Keratinocyte (primary cell): ENCODE measurements at regions not wholly inside any gene's neighbourhood (a gene's known extent, or its start where the extent isn't known, plus 50 kb on each side); places are given as distances from the start of the nearest gene placed in this dataset.

Experiments used
- DNase-seq: peaks from one replicate; pipeline ENCODE4 v3.0.0-alpha.2; 2011; ENCODE audit warnings: low read depth, missing footprints, low spot score
- FAIRE-seq: peaks from 2 replicates; lab custom pipeline; 2011; peaks lifted over from hg19 to GRCh38; lab: Jason Lieb, UNC
- H2AFZ ChIP-seq: 2 replicates; pipeline ENCODE4 v1.6.0; 2012; ENCODE audit warnings: low read length, control low read depth, inconsistent platforms; ENCODE audit not compliant: control insufficient read depth
- H3K27ac ChIP-seq: 2 replicates; pipeline ENCODE4 v1.5.1; 2011; ENCODE audit warnings: low read length; ENCODE audit not compliant: control insufficient read depth, insufficient read depth
- H3K27me3 ChIP-seq: 3 replicates; pipeline ENCODE4 v1.6.0; 2011; ENCODE audit warnings: low read length; ENCODE audit not compliant: control insufficient read depth, insufficient read depth; ENCODE audit errors: extremely low read depth
- H3K36me3 ChIP-seq, 2 experiments: 2 replicates in 1 of 2; 3 replicates in 1 of 2; pipeline ENCODE4 v1.5.1; 2011; ENCODE audit warnings: low read length in 2 of 2, mild to moderate bottlenecking in 1 of 2; ENCODE audit not compliant: control insufficient read depth in 2 of 2, insufficient read depth in 2 of 2; ENCODE audit errors: extremely low read depth in 1 of 2
- H3K4me1 ChIP-seq: 3 replicates; pipeline ENCODE4 v1.5.1; 2011; ENCODE audit warnings: low read length; ENCODE audit not compliant: control insufficient read depth, insufficient read depth; ENCODE audit errors: extremely low read depth
- H3K4me2 ChIP-seq: 3 replicates; pipeline ENCODE4 v1.6.0; 2011; ENCODE audit warnings: low read depth, low read length; ENCODE audit not compliant: control insufficient read depth, insufficient read depth; ENCODE audit errors: extremely low read depth
- H3K4me3 ChIP-seq, 3 experiments: fragments of 200-600 bp in 1 of 3; sonication (generic) in 1 of 3; 2 replicates in 2 of 3; 3 replicates in 1 of 3; pipeline ENCODE4 v1.5.1; 2011 to 2016; ENCODE audit warnings: low read length in 3 of 3, mild to moderate bottlenecking in 3 of 3, control low read depth in 2 of 3, inconsistent platforms in 1 of 3, low read depth in 1 of 3, mixed read lengths in 1 of 3, mixed run types in 1 of 3, moderate library complexity in 1 of 3; ENCODE audit not compliant: control insufficient read depth in 2 of 3, insufficient read depth in 2 of 3; ENCODE audit errors: extremely low read depth in 1 of 3
- H3K79me2 ChIP-seq: 2 replicates; pipeline ENCODE4 v1.6.0; 2012; ENCODE audit warnings: low read length; ENCODE audit not compliant: control insufficient read depth, insufficient read depth
- H3K9ac ChIP-seq: 3 replicates; pipeline ENCODE4 v1.6.0; 2011; ENCODE audit warnings: low read length; ENCODE audit not compliant: control insufficient read depth, insufficient read depth; ENCODE audit errors: extremely low read depth
- H3K9me1 ChIP-seq: 3 replicates; pipeline ENCODE4 v1.6.0; 2011; ENCODE audit warnings: low read length; ENCODE audit not compliant: control insufficient read depth, insufficient read depth; ENCODE audit errors: extremely low read depth
- H3K9me3 ChIP-seq: 2 replicates; pipeline ENCODE4 v1.5.1; 2012; ENCODE audit warnings: low read depth, low read length; ENCODE audit not compliant: control insufficient read depth
- H4K20me1 ChIP-seq: 3 replicates; pipeline ENCODE4 v1.6.0; 2011; ENCODE audit warnings: low read length; ENCODE audit not compliant: control insufficient read depth, insufficient read depth; ENCODE audit errors: extremely low read depth
- EZH2 ChIP-seq: IDR thresholded peaks from one replicate; pipeline ENCODE4 v1.6.1; 2012; ENCODE audit warnings: inconsistent platforms, mild to moderate bottlenecking, low read length, moderate library complexity
- dilution Hi-C: fragments of 300-500 bp; cut with MboI; formaldehyde crosslinking; loops from one replicate; pipeline ENCODE4 v1.7.0; 2020; ENCODE audit warnings: low sequenced_read_pairs; ENCODE audit not compliant: extremely low pct_ligation_motif_present
- TF ChIP-seq, protein P1 (sequence below), 3 experiments: IDR thresholded peaks in 1 of 3; conservative IDR thresholded peaks in 1 of 3; optimal IDR thresholded peaks in 1 of 3; 2 replicates in 2 of 3; 3 replicates in 1 of 3; pipeline versions ENCODE3 to v1.5.1; 2011; ENCODE audit warnings: low read length in 3 of 3, mild to moderate bottlenecking in 3 of 3, moderate library complexity in 2 of 3, control low read depth in 1 of 3, inconsistent platforms in 1 of 3; ENCODE audit not compliant: insufficient read depth in 2 of 3; ENCODE audit errors: extremely low read depth in 1 of 3

DNA sequence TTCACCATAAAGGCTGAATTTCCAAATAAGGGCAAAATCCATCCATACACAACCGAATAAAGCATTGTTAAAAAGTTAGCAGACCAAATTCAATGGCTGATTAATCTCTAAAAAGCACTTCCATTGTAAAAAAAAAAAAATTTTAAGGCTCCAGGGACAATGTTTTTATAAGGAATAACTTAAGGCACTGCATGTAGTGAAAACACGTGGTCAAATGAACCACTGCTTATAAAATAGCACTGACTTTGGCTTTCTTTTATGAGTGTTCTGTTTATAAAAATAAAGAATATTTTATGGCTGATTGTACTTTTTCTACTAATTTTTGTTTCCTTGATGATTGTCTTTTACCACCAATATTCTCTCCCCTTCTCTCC is 409.3 kb upstream of the KCNH7 start:
- DNase-seq = no peak
- H3K9me1 ChIP-seq = no peaks in the 10 kb centered on the region
- no peaks in the 10 kb centered on the region for H3K9me3 ChIP-seq
- no peak for FAIRE-seq
- dilution Hi-C loops = no loop called here
- H3K4me3 ChIP-seq = no peak overlapping the region
- no peaks in the 10 kb centered on the region for H3K27me3 ChIP-seq
- no peak overlapping the region for H3K9ac ChIP-seq
- no peaks in the 10 kb centered on the region for H3K79me2 ChIP-seq
- H4K20me1 ChIP-seq = no peaks in the 10 kb centered on the region
- H2AFZ ChIP-seq = no peak overlapping the region
- H3K27ac ChIP-seq = no peak overlapping the region
- no peaks in the 10 kb centered on the region for H3K4me1 ChIP-seq
- TF ChIP-seq EZH2 = no peak
- TF ChIP-seq, protein P1, sequence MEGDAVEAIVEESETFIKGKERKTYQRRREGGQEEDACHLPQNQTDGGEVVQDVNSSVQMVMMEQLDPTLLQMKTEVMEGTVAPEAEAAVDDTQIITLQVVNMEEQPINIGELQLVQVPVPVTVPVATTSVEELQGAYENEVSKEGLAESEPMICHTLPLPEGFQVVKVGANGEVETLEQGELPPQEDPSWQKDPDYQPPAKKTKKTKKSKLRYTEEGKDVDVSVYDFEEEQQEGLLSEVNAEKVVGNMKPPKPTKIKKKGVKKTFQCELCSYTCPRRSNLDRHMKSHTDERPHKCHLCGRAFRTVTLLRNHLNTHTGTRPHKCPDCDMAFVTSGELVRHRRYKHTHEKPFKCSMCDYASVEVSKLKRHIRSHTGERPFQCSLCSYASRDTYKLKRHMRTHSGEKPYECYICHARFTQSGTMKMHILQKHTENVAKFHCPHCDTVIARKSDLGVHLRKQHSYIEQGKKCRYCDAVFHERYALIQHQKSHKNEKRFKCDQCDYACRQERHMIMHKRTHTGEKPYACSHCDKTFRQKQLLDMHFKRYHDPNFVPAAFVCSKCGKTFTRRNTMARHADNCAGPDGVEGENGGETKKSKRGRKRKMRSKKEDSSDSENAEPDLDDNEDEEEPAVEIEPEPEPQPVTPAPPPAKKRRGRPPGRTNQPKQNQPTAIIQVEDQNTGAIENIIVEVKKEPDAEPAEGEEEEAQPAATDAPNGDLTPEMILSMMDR (optimal IDR thresholded peaks at IDR 0.05 in 1 of 3, IDR thresholded peaks at IDR 0.05 in 1 of 3, conservative IDR thresholded peaks at IDR 0.05 in 1 of 3; ENCODE audit: extremely low read depth in 1 of 3, insufficient read depth in 2 of 3, low read length in 3 of 3) = no peak
- no peaks in the 10 kb centered on the region for H3K36me3 ChIP-seq
- no peak overlapping the region for H3K4me2 ChIP-seq

DNA sequence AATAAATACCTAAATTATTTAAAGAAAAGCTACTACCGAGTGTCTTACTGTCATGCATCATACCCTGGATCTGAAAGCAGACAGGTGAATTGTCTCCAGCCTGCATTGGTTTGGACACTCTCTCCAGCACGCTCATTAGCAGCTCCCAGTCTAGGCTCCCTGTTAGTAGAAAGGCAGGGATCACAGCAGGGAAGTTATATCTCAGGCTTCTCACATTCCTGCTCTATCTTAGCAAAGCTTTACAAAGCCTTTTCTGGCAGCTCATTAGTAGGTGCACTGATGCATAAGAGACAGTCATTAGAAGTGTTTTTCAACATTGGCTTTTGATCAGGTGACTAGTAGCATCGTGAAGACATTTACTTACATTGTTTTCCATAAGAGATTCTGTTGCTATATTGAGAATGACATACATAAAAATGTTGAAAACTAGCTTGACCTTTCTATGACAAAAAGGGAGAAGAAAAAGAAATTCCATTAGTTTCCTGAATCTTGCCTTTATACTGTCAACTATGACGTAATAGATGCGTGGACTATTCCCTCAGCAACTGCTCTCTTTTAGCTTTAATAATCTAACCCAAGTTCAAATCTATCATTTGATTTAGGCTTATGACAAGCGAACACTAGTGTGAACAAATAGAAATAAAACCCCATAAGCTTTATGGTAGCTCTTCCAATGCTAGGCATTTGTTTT is 408.7 kb upstream of the KCNH7 start:
- dilution Hi-C loops = no loop called here
- TF ChIP-seq EZH2 = no peak
- TF ChIP-seq, protein P1 (optimal IDR thresholded peaks at IDR 0.05 in 1 of 3, IDR thresholded peaks at IDR 0.05 in 1 of 3, conservative IDR thresholded peaks at IDR 0.05 in 1 of 3; ENCODE audit: extremely low read depth in 1 of 3, insufficient read depth in 2 of 3, low read length in 3 of 3) = no peak
- H3K4me3 ChIP-seq = no peak overlapping the region
- H2AFZ ChIP-seq = no peak overlapping the region
- H3K27ac ChIP-seq = no peak overlapping the region
- no peaks in the 10 kb centered on the region for H3K9me3 ChIP-seq
- H4K20me1 ChIP-seq = no peaks in the 10 kb centered on the region
- DNase-seq (no peak), FAIRE-seq (no peak)
- no peaks in the 10 kb centered on the region for H3K36me3 ChIP-seq
- no peaks in the 10 kb centered on the region for H3K4me1 ChIP-seq
- no peak overlapping the region for H3K4me2 ChIP-seq
- H3K79me2 ChIP-seq = no peaks in the 10 kb centered on the region
- no peaks in the 10 kb centered on the region for H3K9me1 ChIP-seq
- H3K27me3 ChIP-seq = no peaks in the 10 kb centered on the region
- H3K9ac ChIP-seq = no peak overlapping the region
